CD14-positive monocyte (primary cell): ENCODE measurements at regions not wholly inside any gene's neighbourhood (a gene's known extent, or its start where the extent isn't known, plus 50 kb on each side); places are given as distances from the start of the nearest gene placed in this dataset.

Experiments used
- DNase-seq, 3 donors: peaks; one replicate each; pipeline ENCODE4 v3.0.0-alpha.2; 2011 to 2022
- H2AFZ ChIP-seq: 2 replicates; pipeline ENCODE4 v1.6.0; 2012; ENCODE audit warnings: mild to moderate bottlenecking, low read depth, low read length, inconsistent platforms; ENCODE audit not compliant: insufficient read depth, poor library complexity, severe bottlenecking
- H3K27ac ChIP-seq, 2 donors: 1 replicate in 1 of 2; 2 replicates in 1 of 2; pipeline ENCODE4 v1.5.1; 2012 to 2013; ENCODE audit warnings: low read length in 2 of 2, control low read depth in 1 of 2, inconsistent platforms in 1 of 2, low read depth in 1 of 2, mild to moderate bottlenecking in 1 of 2
- H3K27me3 ChIP-seq, 2 donors: one replicate each; pipeline versions ENCODE4 v1.6.0 to v1.6.1; 2011 to 2013; ENCODE audit warnings: low read length in 2 of 2; ENCODE audit not compliant: control insufficient read depth in 2 of 2, insufficient read depth in 2 of 2
- H3K36me3 ChIP-seq, 2 donors: replicated peaks in 1 of 2; 1 replicate in 1 of 2; 2 replicates in 1 of 2; pipeline versions ENCODE4 v1.5.1 to v1.6.1; 2012 to 2013; ENCODE audit warnings: low read length in 2 of 2, control low read depth in 1 of 2, inconsistent platforms in 1 of 2, mild to moderate bottlenecking in 1 of 2; ENCODE audit not compliant: insufficient read depth in 2 of 2, control insufficient read depth in 1 of 2
- H3K4me1 ChIP-seq, 2 donors: 1 replicate in 1 of 2; 2 replicates in 1 of 2; pipeline versions ENCODE4 v1.5.1 to v1.6.1; 2012 to 2013; ENCODE audit warnings: low read length in 2 of 2, control low read depth in 1 of 2, inconsistent platforms in 1 of 2, mild to moderate bottlenecking in 1 of 2, moderate library complexity in 1 of 2; ENCODE audit not compliant: insufficient read depth in 2 of 2, control insufficient read depth in 1 of 2
- H3K4me2 ChIP-seq: replicated peaks from 2 replicates; pipeline ENCODE3; 2012; ENCODE audit warnings: low read length, moderate library complexity, mild to moderate bottlenecking; ENCODE audit not compliant: poor library complexity, severe bottlenecking; ENCODE audit errors: extremely low read depth
- H3K4me3 ChIP-seq, 3 experiments: fragments of 200-600 bp in 1 of 3; sonication (generic) in 1 of 3; replicated peaks in 1 of 3; 1 replicate in 2 of 3; 2 replicates in 1 of 3; pipeline ENCODE4 v1.5.1; 2011 to 2013; ENCODE audit warnings: low read length in 3 of 3, mild to moderate bottlenecking in 3 of 3, control low read depth in 2 of 3, low read depth in 2 of 3, inconsistent platforms in 1 of 3, moderate library complexity in 1 of 3
- H3K79me2 ChIP-seq: 2 replicates; pipeline ENCODE4 v1.6.0; 2012; ENCODE audit warnings: mild to moderate bottlenecking, control low read depth, inconsistent platforms, low read length, moderate library complexity; ENCODE audit not compliant: insufficient read depth
- H3K9ac ChIP-seq: 2 replicates; pipeline ENCODE4 v1.6.0; 2017; ENCODE audit warnings: low read length, mild to moderate bottlenecking; ENCODE audit not compliant: insufficient read depth, poor library complexity, severe bottlenecking
- H3K9me3 ChIP-seq, 2 donors: replicated peaks in 1 of 2; 1 replicate in 1 of 2; 2 replicates in 1 of 2; pipeline versions ENCODE4 v1.5.1 to v1.6.1; 2012 to 2013; ENCODE audit warnings: low read length in 2 of 2, control low read depth in 1 of 2; ENCODE audit not compliant: control insufficient read depth in 1 of 2, insufficient read depth in 1 of 2
- H4K20me1 ChIP-seq: 2 replicates; pipeline ENCODE4 v1.6.0; 2012; ENCODE audit warnings: mild to moderate bottlenecking, low read length, control low read depth, moderate library complexity; ENCODE audit not compliant: insufficient read depth
- H3K27ac Mint-ChIP-seq, 7 donors: one replicate each; pipeline ENCODE4 v1.8.0; 2020; ENCODE audit warnings: mild to moderate bottlenecking in 7 of 7, mixed read lengths in 7 of 7, moderate library complexity in 6 of 7, inconsistent platforms in 2 of 7
- H3K27me3 Mint-ChIP-seq, 3 donors: one replicate each; pipeline ENCODE4 v1.8.0; 2021 to 2022; ENCODE audit warnings: low read depth in 3 of 3, mild to moderate bottlenecking in 3 of 3, mixed read lengths in 3 of 3, moderate library complexity in 3 of 3, inconsistent platforms in 1 of 3
- H3K36me3 Mint-ChIP-seq, 2 donors: one replicate each; pipeline ENCODE4 v1.8.0; 2020; ENCODE audit warnings: mixed read lengths in 2 of 2, inconsistent platforms in 1 of 2, mild to moderate bottlenecking in 1 of 2
- H3K4me1 Mint-ChIP-seq: one replicate; pipeline ENCODE4 v1.8.0; 2020; ENCODE audit warnings: mild to moderate bottlenecking, mixed read lengths
- H3K4me3 Mint-ChIP-seq, 2 donors: one replicate each; pipeline ENCODE4 v1.8.0; 2020; ENCODE audit warnings: mild to moderate bottlenecking in 2 of 2, mixed read lengths in 2 of 2, moderate library complexity in 1 of 2
- H3K9me3 Mint-ChIP-seq, 7 donors: one replicate each; pipeline ENCODE4 v1.8.0; 2020 to 2022; ENCODE audit warnings: mixed read lengths in 7 of 7, mild to moderate bottlenecking in 6 of 7, moderate library complexity in 6 of 7, inconsistent platforms in 2 of 7
- WGBS: methylation state at CpG from one replicate; pipeline ENCODE4 v1.1.5; 2013; ENCODE audit warnings: missing lambda C conversion rate; ENCODE audit not compliant: insufficient coverage; 5-methylcytosine and 5-hydroxymethylcytosine counted together
- intact Hi-C, 2 donors: fragments of 100-400 bp; cut with micrococcal nuclease; formaldehyde crosslinking; loops; one replicate each; pipeline versions ENCODE4 v1.15.0 to v1.15.1; 2023
- TF ChIP-seq, protein P1 (sequence below): fragments of 200-600 bp; IDR thresholded peaks from one replicate; pipeline ENCODE4 v1.8.0; 2022; ENCODE audit warnings: antibody characterized with exemption, mild to moderate bottlenecking

DNA sequence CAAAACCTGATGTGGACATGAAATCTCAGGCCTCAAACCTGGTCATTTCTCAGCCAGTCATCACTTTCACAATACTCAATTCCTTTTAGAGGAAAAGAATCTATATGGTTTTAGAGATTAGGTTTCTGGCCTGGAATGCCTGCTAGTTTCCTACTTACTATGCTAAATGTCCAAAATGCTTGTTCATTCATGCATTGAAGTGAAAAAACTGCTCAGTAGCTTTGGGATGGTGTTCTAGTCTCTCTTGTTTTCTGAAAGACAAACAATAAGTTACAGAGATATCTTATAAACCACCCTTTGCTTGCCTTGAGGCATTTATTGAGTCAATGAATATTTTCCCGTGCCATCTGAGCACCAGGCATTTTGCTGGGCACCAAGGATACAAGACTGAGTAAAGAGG lies 1146.5 kb upstream of the GOT2 start:
- Histone ChIP-seq H3K9me3 (no peaks in the 10 kb centered on the region), H3K9ac (no peak overlapping the region), H3K4me2 (no peak overlapping the region), H3K4me1 (no peaks in the 10 kb centered on the region), H2AFZ (no peak overlapping the region), H3K27me3 (no peaks in the 10 kb centered on the region), H3K36me3 (no peaks in the 10 kb centered on the region), H3K79me2 (no peaks in the 10 kb centered on the region), H4K20me1 (no peaks in the 10 kb centered on the region), H3K27ac (no peak overlapping the region), H3K4me3 (no peak overlapping the region)
- 83% methylated on average over 1 of the region's 1 CpG for WGBS
- no peak for DNase-seq
- peaks cover 0 to 5% (median 0%) of the 10 kb centered on the region in 7 donors for H3K9me3 Mint-ChIP-seq
- no peak overlapping the region for H3K4me3 Mint-ChIP-seq
- no peaks in the 10 kb centered on the region for H3K27me3 Mint-ChIP-seq
- intact Hi-C loops, result no loop called here
- no peaks in the 10 kb centered on the region for H3K36me3 Mint-ChIP-seq
- no peak overlapping the region for H3K27ac Mint-ChIP-seq
- TF ChIP-seq, protein P1, sequence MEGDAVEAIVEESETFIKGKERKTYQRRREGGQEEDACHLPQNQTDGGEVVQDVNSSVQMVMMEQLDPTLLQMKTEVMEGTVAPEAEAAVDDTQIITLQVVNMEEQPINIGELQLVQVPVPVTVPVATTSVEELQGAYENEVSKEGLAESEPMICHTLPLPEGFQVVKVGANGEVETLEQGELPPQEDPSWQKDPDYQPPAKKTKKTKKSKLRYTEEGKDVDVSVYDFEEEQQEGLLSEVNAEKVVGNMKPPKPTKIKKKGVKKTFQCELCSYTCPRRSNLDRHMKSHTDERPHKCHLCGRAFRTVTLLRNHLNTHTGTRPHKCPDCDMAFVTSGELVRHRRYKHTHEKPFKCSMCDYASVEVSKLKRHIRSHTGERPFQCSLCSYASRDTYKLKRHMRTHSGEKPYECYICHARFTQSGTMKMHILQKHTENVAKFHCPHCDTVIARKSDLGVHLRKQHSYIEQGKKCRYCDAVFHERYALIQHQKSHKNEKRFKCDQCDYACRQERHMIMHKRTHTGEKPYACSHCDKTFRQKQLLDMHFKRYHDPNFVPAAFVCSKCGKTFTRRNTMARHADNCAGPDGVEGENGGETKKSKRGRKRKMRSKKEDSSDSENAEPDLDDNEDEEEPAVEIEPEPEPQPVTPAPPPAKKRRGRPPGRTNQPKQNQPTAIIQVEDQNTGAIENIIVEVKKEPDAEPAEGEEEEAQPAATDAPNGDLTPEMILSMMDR, result no peak
- no peaks in the 10 kb centered on the region for H3K4me1 Mint-ChIP-seq

DNA sequence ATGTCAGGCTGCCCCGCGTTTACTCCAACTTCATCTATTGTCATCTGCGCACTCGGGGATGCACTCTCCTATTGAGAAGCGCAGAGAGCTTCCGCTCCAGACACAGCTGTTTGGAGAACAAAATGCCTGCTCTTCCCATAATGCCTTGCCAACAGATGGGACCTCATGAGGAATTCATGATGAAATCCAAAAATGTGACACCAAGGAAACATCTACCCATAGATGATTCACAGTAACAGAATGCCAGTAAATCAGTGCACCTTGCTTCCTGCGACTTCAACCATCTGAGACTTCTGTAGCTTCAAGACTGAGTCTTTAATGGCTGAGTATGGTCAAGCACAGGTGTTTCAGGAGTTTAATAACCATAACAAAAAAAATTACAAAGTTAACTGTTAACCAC lies 1144.9 kb upstream of the GOT2 start:
- H3K27ac ChIP-seq, result no peak overlapping the region
- H4K20me1 ChIP-seq, result no peaks in the 10 kb centered on the region
- TF ChIP-seq, protein P1, result no peak
- no peak overlapping the region for H2AFZ ChIP-seq
- Mint-ChIP-seq H3K4me1 (no peaks in the 10 kb centered on the region), H3K9me3 (peaks cover 0 to 5% (median 0%) of the 10 kb centered on the region in 7 donors), H3K4me3 (no peak overlapping the region), H3K27ac (no peak overlapping the region), H3K36me3 (no peaks in the 10 kb centered on the region), H3K27me3 (no peaks in the 10 kb centered on the region)
- intact Hi-C loops, result no loop called here
- WGBS, result 81% methylated on average over 4 of the region's 7 CpGs
- H3K9me3 ChIP-seq, result no peaks in the 10 kb centered on the region
- no peak overlapping the region for H3K4me3 ChIP-seq
- H3K4me2 ChIP-seq, result no peak overlapping the region
- no peaks in the 10 kb centered on the region for H3K27me3 ChIP-seq
- no peaks in the 10 kb centered on the region for H3K36me3 ChIP-seq
- H3K9ac ChIP-seq, result no peak overlapping the region
- H3K4me1 ChIP-seq, result no peaks in the 10 kb centered on the region
- no peak for DNase-seq
- H3K79me2 ChIP-seq, result no peaks in the 10 kb centered on the region
